Loucy (cell line): ENCODE measurements at regions not wholly inside any gene's neighbourhood (a gene's known extent, or its start where the extent isn't known, plus 50 kb on each side); places are given as distances from the start of the nearest gene placed in this dataset.

Experiments used
- CTCF ChIP-seq: fragments of 200-600 bp; sonication (generic); conservative IDR thresholded peaks from 2 replicates; pipeline ENCODE4 v1.5.1; 2014; ENCODE audit warnings: mild to moderate bottlenecking, antibody characterized with exemption, low read length
- EZH2phosphoT487 ChIP-seq: fragments of 200-600 bp; IDR thresholded peaks from 2 replicates; pipeline ENCODE4 v1.6.1; 2018; ENCODE audit warnings: antibody characterized with exemption, mild to moderate bottlenecking, moderate library complexity, borderline replicate concordance

- no peak for TF ChIP-seq CTCF
- no peak for TF ChIP-seq EZH2phosphoT487
These were observed 194.0 kb downstream of the C1orf94 start for GRCh38 chr1:34370748-34371147.
